Fibroblast of mammary gland (primary cell): ENCODE measurements at regions not wholly inside any gene's neighbourhood (a gene's known extent, or its start where the extent isn't known, plus 50 kb on each side); places are given as distances from the start of the nearest gene placed in this dataset.

Experiments
- DNase-seq: peaks from one replicate; pipeline ENCODE4 v3.0.0-alpha.2; 2010; ENCODE audit warnings: low read depth
- H3K4me3 ChIP-seq: 2 replicates; pipeline ENCODE4 v1.5.1; 2011; ENCODE audit warnings: low read depth, mild to moderate bottlenecking, low read length, moderate library complexity; ENCODE audit not compliant: control insufficient read depth
- TF ChIP-seq, protein P1 (sequence below): conservative IDR thresholded peaks from 2 replicates; pipeline ENCODE4 v1.5.1; 2011; ENCODE audit warnings: low read depth, low read length, inconsistent platforms; ENCODE audit not compliant: control insufficient read depth, insufficient read depth

DNA sequence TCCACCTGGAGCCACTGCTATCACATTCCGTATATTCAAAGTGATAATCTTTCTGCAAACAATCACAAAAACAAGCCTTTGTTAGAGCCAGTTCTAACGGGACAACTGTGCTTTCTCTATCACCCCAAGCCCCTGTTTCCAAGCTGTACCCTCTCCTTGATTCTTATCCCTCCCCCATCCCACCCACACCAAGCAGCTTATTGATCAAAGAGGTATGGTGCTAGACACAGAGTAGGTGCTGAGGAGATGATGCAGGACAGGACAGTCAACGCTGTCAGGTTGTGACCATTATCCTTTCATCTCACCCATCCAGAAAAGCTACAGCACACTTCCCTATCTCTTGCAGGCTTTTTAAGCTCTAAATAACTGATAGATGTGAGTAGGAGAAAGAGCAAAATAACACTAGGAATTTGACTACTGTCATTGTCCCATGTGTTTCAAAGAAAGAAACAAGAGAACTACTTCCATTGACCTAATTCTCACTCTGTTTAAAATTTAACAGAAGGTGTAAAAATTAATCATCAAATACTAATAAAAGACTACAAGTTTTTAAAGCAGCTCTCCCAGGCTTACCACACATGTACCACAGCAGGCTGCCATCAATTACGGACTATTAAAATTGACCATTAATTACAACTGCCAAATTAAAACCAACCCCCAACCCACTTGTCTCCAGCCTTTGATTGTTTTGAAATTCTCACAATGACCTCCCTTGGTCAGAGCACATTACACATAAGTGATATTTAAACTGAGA is 94.3 kb downstream of the ELAPOR2 start:
- TF ChIP-seq, protein P1, sequence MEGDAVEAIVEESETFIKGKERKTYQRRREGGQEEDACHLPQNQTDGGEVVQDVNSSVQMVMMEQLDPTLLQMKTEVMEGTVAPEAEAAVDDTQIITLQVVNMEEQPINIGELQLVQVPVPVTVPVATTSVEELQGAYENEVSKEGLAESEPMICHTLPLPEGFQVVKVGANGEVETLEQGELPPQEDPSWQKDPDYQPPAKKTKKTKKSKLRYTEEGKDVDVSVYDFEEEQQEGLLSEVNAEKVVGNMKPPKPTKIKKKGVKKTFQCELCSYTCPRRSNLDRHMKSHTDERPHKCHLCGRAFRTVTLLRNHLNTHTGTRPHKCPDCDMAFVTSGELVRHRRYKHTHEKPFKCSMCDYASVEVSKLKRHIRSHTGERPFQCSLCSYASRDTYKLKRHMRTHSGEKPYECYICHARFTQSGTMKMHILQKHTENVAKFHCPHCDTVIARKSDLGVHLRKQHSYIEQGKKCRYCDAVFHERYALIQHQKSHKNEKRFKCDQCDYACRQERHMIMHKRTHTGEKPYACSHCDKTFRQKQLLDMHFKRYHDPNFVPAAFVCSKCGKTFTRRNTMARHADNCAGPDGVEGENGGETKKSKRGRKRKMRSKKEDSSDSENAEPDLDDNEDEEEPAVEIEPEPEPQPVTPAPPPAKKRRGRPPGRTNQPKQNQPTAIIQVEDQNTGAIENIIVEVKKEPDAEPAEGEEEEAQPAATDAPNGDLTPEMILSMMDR = no peak
- no peak for DNase-seq

DNA sequence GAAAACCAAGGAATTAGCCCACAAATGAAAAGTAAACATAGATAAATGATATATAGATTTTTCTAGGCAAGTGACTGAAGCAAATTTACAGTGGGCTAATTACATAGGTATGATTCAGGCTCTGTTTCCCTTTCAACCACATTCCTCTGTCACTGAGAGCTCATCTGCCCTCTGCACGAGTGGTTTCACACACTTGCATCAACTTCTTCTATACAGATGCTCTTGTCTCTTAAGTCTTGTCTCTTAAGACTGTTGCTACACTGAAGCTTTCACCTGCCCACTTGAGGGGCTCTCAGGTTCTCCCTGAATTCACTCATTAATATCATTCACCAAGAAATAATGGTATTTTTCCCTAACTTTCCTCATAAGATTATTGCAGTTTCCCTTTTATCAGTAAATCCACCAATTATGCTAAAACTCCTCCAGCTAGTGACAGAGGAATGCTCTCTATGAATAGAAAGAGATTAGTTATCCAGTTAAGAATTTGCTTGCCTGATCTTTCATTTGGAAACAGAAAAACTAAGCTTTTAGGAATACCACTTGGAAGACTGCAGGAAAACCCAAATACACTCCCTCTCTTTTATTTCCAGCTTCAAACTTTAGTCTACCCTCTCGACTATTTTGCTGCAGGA is 95.7 kb downstream of the ELAPOR2 start:
- H3K4me3 ChIP-seq = no peak overlapping the region
- TF ChIP-seq, protein P1 = no peak
- DNase-seq = no peak

More for the DNA sequence above, 94.3 kb downstream of the ELAPOR2 start:
- no peak overlapping the region for H3K4me3 ChIP-seq

DNA sequence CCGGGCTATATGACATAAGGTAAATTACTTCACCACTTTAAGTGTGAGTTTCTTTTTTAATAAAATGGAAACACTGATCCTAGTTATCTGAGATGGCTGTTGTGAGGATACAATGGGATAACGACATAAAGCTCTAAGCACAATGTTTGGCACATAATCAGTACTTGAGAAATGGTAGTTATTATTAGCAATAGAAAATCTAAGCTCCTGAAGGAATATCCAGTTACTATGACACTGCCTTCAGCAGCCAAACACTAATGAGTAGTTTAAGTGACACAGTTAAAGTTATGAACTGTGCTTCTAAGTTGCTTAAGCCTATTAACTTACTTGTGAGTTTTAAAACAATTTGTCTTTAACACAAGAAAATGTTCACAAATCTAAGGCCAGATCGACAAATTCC is 96.8 kb downstream of the ELAPOR2 start:
- H3K4me3 ChIP-seq = no peak overlapping the region
- no peak for DNase-seq
- TF ChIP-seq, protein P1 = no peak

DNA sequence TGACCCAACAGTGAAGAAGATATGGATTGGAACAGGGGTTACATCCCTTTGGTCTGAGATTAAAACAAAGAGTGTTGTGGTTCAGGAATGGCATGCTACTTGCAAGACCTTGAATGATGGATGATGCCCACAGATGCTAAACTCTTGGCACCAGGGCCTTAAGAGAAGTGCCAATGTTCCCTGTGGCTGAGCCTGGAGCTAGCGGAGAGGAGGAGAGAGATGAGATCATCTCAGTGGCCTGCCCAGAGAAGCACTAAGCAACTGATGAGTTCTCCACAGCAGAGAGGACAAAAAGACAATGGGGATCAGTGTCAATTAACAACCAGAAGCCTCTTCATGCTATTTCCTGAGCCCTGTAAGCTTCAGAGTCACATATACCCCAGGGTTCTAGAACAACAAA is 97.8 kb downstream of the ELAPOR2 start:
- H3K4me3 ChIP-seq = no peak overlapping the region
- DNase-seq = peak; percentile 5
- TF ChIP-seq, protein P1 = no peak

DNA sequence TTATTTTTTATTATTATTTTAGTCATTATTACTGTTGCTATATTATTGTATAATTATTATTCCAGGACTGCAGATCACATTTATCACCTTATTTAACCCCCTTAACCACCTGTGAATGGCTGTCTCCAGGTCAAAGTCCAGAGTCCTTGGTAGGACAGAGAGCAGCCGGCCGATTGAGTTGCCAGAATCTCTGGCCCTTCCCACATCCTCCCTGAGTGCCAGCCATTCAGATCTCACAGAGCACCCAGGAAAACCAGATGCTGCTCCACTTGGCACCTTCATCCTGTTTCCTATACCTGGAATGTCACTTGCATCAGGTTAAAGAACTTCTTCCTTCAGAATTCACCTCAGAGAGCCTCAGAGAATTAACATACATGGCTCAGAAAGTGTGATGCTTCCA is 101.1 kb downstream of the ELAPOR2 start:
- DNase-seq = no peak
- TF ChIP-seq, protein P1 = no peak
- no peak overlapping the region for H3K4me3 ChIP-seq

DNA sequence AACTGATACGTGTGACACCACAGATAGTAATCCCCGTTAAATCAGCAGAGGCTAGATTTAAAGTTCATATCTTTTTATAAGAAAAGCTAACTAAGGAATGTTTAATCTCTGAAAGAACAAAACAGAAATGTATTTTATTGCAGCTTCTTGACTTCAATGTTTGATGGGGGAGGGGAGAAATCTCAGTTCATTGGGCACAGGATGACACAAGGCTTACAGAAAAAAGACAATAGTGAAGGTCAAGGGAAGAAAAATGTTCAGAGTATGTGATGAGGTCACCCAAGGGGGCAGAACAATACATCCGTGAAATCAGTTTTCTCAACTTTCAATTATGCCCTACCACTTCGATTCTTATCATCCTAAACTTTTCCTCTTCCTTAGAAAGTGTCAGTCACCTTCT is 102.9 kb downstream of the ELAPOR2 start:
- TF ChIP-seq, protein P1 = no peak
- H3K4me3 ChIP-seq = no peak overlapping the region
- DNase-seq = no peak
